ENCODE measurements at regions not wholly inside any gene's neighbourhood (a gene's known extent, or its start where the extent isn't known, plus 50 kb on each side); places are given as distances from the start of the nearest gene placed in this dataset.

DNA sequence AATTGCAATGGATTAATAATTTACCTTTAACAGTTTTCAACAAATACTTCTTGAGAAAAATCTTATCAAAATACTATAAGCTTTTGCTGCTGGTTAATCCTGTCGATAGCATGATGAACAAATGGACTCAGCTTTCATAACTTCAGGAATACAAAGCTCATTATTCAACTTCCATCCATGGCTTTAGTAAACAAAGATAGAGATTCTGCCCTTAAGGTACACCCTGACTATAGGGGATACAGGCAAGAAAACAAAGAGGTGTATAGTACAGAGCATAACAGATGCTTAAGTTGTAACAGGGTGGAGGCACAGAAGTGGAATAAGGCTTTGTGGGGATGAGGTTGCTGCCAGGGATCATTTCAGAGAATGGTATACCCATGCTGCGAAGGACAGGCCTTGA, 57.0 kb upstream of the FOXN2 start:
- TF ChIP-seq EZH2 (IDR thresholded peaks at IDR 0.05; ENCODE audit: low read length, unreplicated experiment), result no peak
- TF ChIP-seq, protein P1, sequence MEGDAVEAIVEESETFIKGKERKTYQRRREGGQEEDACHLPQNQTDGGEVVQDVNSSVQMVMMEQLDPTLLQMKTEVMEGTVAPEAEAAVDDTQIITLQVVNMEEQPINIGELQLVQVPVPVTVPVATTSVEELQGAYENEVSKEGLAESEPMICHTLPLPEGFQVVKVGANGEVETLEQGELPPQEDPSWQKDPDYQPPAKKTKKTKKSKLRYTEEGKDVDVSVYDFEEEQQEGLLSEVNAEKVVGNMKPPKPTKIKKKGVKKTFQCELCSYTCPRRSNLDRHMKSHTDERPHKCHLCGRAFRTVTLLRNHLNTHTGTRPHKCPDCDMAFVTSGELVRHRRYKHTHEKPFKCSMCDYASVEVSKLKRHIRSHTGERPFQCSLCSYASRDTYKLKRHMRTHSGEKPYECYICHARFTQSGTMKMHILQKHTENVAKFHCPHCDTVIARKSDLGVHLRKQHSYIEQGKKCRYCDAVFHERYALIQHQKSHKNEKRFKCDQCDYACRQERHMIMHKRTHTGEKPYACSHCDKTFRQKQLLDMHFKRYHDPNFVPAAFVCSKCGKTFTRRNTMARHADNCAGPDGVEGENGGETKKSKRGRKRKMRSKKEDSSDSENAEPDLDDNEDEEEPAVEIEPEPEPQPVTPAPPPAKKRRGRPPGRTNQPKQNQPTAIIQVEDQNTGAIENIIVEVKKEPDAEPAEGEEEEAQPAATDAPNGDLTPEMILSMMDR (conservative IDR thresholded peaks at IDR 0.05; ENCODE audit: low read depth, low read length), result no peak

Measured in PC-3 (cell line).